ENCODE measurements at regions not wholly inside any gene's neighbourhood (a gene's known extent, or its start where the extent isn't known, plus 50 kb on each side); places are given as distances from the start of the nearest gene placed in this dataset.
"Not testable (repeated sequence)": the region's sequence is repeated elsewhere in the genome, so short reads cannot be mapped to it uniquely, and the experiment has no call there.

DNA sequence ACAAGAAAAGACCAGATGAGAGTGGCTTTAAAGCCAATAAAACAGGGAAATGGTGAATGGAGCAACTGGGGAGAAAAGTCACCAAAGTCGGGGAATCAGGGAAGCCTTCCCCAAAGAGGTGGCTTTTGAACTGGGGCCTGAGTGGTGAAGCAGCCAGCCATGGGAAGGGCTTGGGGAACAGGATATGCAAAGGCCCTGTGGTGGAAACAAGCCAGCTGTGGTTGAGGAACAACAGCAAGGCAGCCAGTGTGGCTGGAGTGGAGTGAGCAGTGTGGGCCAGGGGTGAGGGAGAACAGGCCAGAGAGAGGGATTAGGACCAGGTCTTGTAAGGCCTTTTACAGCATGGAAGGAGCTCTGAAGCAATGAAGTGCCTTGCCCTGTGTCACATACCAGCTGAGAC lies 51.0 kb upstream of the ROPN1B start:
- DNase-seq = not testable (repeated sequence)

GRCh38 chr3:125918451-125918850 lies 50.5 kb upstream of the ROPN1B start:
- DNase-seq = not testable (repeated sequence)

DNA sequence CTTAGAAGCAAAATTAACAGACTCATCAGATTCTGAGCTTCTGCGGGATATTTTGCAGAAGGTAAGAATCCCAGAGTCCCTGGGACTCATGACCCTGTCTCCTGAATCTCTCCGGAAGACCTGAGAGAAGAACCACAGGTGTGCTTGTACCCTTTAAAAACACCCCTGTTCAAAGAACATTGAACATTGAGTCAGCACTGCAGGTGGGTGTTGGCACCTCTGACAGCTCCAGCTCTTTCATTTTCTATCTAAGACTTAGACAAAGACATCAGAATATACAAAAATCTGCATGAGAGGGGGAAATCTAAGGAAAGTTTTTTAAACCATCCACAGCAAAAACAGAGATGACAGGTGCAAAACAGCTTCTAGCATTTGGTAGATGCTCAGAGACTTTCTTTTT lies 50.1 kb upstream of the ROPN1B start:
- not testable (repeated sequence) for DNase-seq

Data from NCI-H187 treated with DMSO at 0.1 percent for 48 hours (cell line).